GM18507 (cell line): ENCODE measurements at regions not wholly inside any gene's neighbourhood (a gene's known extent, or its start where the extent isn't known, plus 50 kb on each side); places are given as distances from the start of the nearest gene placed in this dataset.

ENCODE experiments used
- DNase-seq: peaks from one replicate; pipeline ENCODE4 v3.0.0; 2011; ENCODE audit warnings: low read depth; ENCODE audit not compliant: insufficient read length; ENCODE audit errors: extremely low spot score
- FAIRE-seq: peaks from 2 replicates; lab custom pipeline; 2011; peaks lifted over from hg19 to GRCh38; lab: Jason Lieb, UNC

GRCh38 chrX:69238887-69239231 lies 73.6 kb upstream of the PJA1 start:
- no peak for FAIRE-seq

GRCh38 chrX:69238114-69238886 lies 73.0 kb upstream of the PJA1 start:
- DNase-seq (no peak), FAIRE-seq (no peak)

More at GRCh38 chrX:69238887-69239231, 73.6 kb upstream of the PJA1 start:
- no peak for DNase-seq

GRCh38 chrX:69237236-69237635 lies 72.0 kb upstream of the PJA1 start:
- FAIRE-seq: no peak

GRCh38 chrX:69236641-69237040 lies 71.4 kb upstream of the PJA1 start:
- DNase-seq (no peak), FAIRE-seq (no peak)

More at GRCh38 chrX:69237236-69237635, 72.0 kb upstream of the PJA1 start:
- DNase-seq: no peak

GRCh38 chrX:69234624-69235023 lies 69.4 kb upstream of the PJA1 start:
- no peak for DNase-seq
- no peak for FAIRE-seq

GRCh38 chrX:69232945-69233344 lies 67.7 kb upstream of the PJA1 start:
- no peak for FAIRE-seq
- no peak for DNase-seq

GRCh38 chrX:69231903-69232302 lies 66.7 kb upstream of the PJA1 start:
- DNase-seq: no peak
- FAIRE-seq: no peak

- no peak for FAIRE-seq
- DNase-seq: no peak
Observed at GRCh38 chrX:69229436-69229835, 64.2 kb upstream of the PJA1 start.

- FAIRE-seq (no peak), DNase-seq (no peak)
Observed at GRCh38 chrX:69228732-69229131, 63.5 kb upstream of the PJA1 start.

GRCh38 chrX:69226459-69227158 lies 61.4 kb upstream of the PJA1 start:
- DNase-seq (no peak), FAIRE-seq (no peak)

GRCh38 chrX:69222103-69223090 lies 57.1 kb upstream of the PJA1 start:
- FAIRE-seq (no peak), DNase-seq (peak; percentile 9)

- FAIRE-seq: no peak
- DNase-seq: no peak
Observed at GRCh38 chrX:69221239-69222102, 56.2 kb upstream of the PJA1 start.

GRCh38 chrX:69218407-69218997 lies 53.2 kb upstream of the PJA1 start:
- no peak for FAIRE-seq
- no peak for DNase-seq

GRCh38 chrX:69216911-69217310 lies 51.7 kb upstream of the PJA1 start:
- FAIRE-seq: no peak
- DNase-seq: no peak

GRCh38 chrX:69216446-69216845 lies 51.2 kb upstream of the PJA1 start:
- no peak for FAIRE-seq

GRCh38 chrX:69215161-69215875 lies 50.1 kb upstream of the PJA1 start:
- FAIRE-seq (no peak), DNase-seq (no peak)

More at GRCh38 chrX:69216446-69216845, 51.2 kb upstream of the PJA1 start:
- no peak for DNase-seq
